DND-41 (cell line): ENCODE measurements at regions not wholly inside any gene's neighbourhood (a gene's known extent, or its start where the extent isn't known, plus 50 kb on each side); places are given as distances from the start of the nearest gene placed in this dataset.

Source experiments
- ATAC-seq: fragments of 200-7000 bp; cut with Tn5 transposase; 3 replicates; pipeline ENCODE4 v1.9.1; 2021; ENCODE audit warnings: low read depth; ENCODE audit not compliant: insufficient read depth
- DNase-seq: peaks from one replicate; pipeline ENCODE4 v3.0.0-alpha.2; 2020
- H2AFZ ChIP-seq: 2 replicates; pipeline ENCODE4 v1.6.0; 2012; ENCODE audit warnings: low read depth, low read length
- H3K27ac ChIP-seq: 2 replicates; pipeline ENCODE4 v1.5.1; 2012; ENCODE audit warnings: low read length, inconsistent platforms
- H3K27me3 ChIP-seq: fragments of 200-600 bp; sonication (generic); 2 replicates; pipeline ENCODE4 v1.6.0; 2012; ENCODE audit warnings: low read length, mild to moderate bottlenecking, inconsistent platforms; ENCODE audit not compliant: insufficient read depth, poor library complexity
- H3K36me3 ChIP-seq: 2 replicates; pipeline ENCODE4 v1.5.1; 2012; ENCODE audit warnings: low read length, inconsistent platforms; ENCODE audit not compliant: insufficient read depth
- H3K4me1 ChIP-seq: 2 replicates; pipeline ENCODE4 v1.5.1; 2012; ENCODE audit warnings: mild to moderate bottlenecking, low read length; ENCODE audit not compliant: insufficient read depth
- H3K4me2 ChIP-seq: 2 replicates; pipeline ENCODE4 v1.6.0; 2012; ENCODE audit warnings: mild to moderate bottlenecking, moderate library complexity, low read length, inconsistent platforms; ENCODE audit not compliant: insufficient read depth
- H3K4me3 ChIP-seq, 2 experiments: fragments of 200-600 bp in 1 of 2; shearing (Covaris generic) in 1 of 2; 2 replicates each; pipeline ENCODE4 v1.5.1; 2012 to 2016; ENCODE audit warnings: inconsistent platforms in 2 of 2, low read length in 2 of 2, mild to moderate bottlenecking in 2 of 2, low read depth in 1 of 2, moderate library complexity in 1 of 2
- H3K79me2 ChIP-seq: 2 replicates; pipeline ENCODE4 v1.6.0; 2012; ENCODE audit warnings: low read length, inconsistent platforms; ENCODE audit not compliant: insufficient read depth
- H3K9ac ChIP-seq: 2 replicates; pipeline ENCODE4 v1.6.0; 2012; ENCODE audit warnings: low read depth, mild to moderate bottlenecking, inconsistent platforms, low read length, moderate library complexity
- H3K9me3 ChIP-seq: 2 replicates; pipeline ENCODE4 v1.5.1; 2012; ENCODE audit warnings: low read length, moderate library complexity, mild to moderate bottlenecking, inconsistent platforms; ENCODE audit not compliant: insufficient read depth, severe bottlenecking
- H4K20me1 ChIP-seq: 2 replicates; pipeline ENCODE4 v1.6.0; 2012; ENCODE audit warnings: low read length; ENCODE audit not compliant: insufficient read depth
- CTCF ChIP-seq: IDR thresholded peaks from 2 replicates; pipeline ENCODE4 v1.5.1; 2012; ENCODE audit warnings: borderline replicate concordance, low read length, moderate library complexity, mild to moderate bottlenecking; ENCODE audit not compliant: poor library complexity, severe bottlenecking; ENCODE audit errors: extremely low read depth
- EZH2 ChIP-seq: IDR thresholded peaks from 3 replicates; pipeline ENCODE4 v1.6.1; 2012; ENCODE audit warnings: borderline replicate concordance, low read depth, mild to moderate bottlenecking, moderate library complexity, low read length, inconsistent platforms; ENCODE audit not compliant: severe bottlenecking

- no peaks in the 10 kb centered on the region for H4K20me1 ChIP-seq
- H3K9ac ChIP-seq = no peak overlapping the region
- no peak overlapping the region for H3K4me3 ChIP-seq
- DNase-seq (no peak), ATAC-seq (no peak)
- TF ChIP-seq CTCF (no peak), EZH2 (no peak)
- H3K27ac ChIP-seq = no peak overlapping the region
- no peak overlapping the region for H3K4me2 ChIP-seq
- H3K9me3 ChIP-seq = no peaks in the 10 kb centered on the region
- H3K27me3 ChIP-seq = no peaks in the 10 kb centered on the region
- no peaks in the 10 kb centered on the region for H3K4me1 ChIP-seq
- H3K36me3 ChIP-seq = no peaks in the 10 kb centered on the region
- no peak overlapping the region for H2AFZ ChIP-seq
- H3K79me2 ChIP-seq = no peaks in the 10 kb centered on the region
Measured at GRCh38 chr18:38321262-38321661, 755.7 kb upstream of the CELF4 start.

- no peak overlapping the region for H3K27ac ChIP-seq
- no peaks in the 10 kb centered on the region for H3K27me3 ChIP-seq
- no peak overlapping the region for H3K4me3 ChIP-seq
- H3K9me3 ChIP-seq = no peaks in the 10 kb centered on the region
- no peak overlapping the region for H3K9ac ChIP-seq
- DNase-seq (no peak), ATAC-seq (no peak)
- H3K4me2 ChIP-seq = no peak overlapping the region
- no peaks in the 10 kb centered on the region for H4K20me1 ChIP-seq
- TF ChIP-seq EZH2 (no peak), CTCF (no peak)
- no peaks in the 10 kb centered on the region for H3K4me1 ChIP-seq
- no peaks in the 10 kb centered on the region for H3K36me3 ChIP-seq
- H2AFZ ChIP-seq = no peak overlapping the region
- H3K79me2 ChIP-seq = no peaks in the 10 kb centered on the region
Measured at GRCh38 chr18:38318416-38318815, 752.8 kb upstream of the CELF4 start.

GRCh38 chr18:38313831-38314230, 748.2 kb upstream of the CELF4 start:
- no peak overlapping the region for H3K27ac ChIP-seq
- no peak overlapping the region for H3K4me3 ChIP-seq
- no peak for TF ChIP-seq CTCF
- TF ChIP-seq EZH2 = no peak
- no peak for DNase-seq
- no peaks in the 10 kb centered on the region for H3K36me3 ChIP-seq
- H3K4me1 ChIP-seq = no peaks in the 10 kb centered on the region
- H3K4me2 ChIP-seq = no peak overlapping the region
- no peaks in the 10 kb centered on the region for H3K27me3 ChIP-seq
- no peak overlapping the region for H2AFZ ChIP-seq
- H3K9ac ChIP-seq = no peak overlapping the region
- no peaks in the 10 kb centered on the region for H4K20me1 ChIP-seq
- H3K9me3 ChIP-seq = no peaks in the 10 kb centered on the region
- ATAC-seq = no peak
- no peaks in the 10 kb centered on the region for H3K79me2 ChIP-seq

- Histone ChIP-seq H3K9me3 (no peaks in the 10 kb centered on the region), H4K20me1 (no peaks in the 10 kb centered on the region), H3K27me3 (no peaks in the 10 kb centered on the region), H2AFZ (no peak overlapping the region), H3K4me3 (no peak overlapping the region), H3K9ac (no peak overlapping the region), H3K36me3 (no peaks in the 10 kb centered on the region), H3K4me1 (no peaks in the 10 kb centered on the region), H3K27ac (no peak overlapping the region), H3K4me2 (no peak overlapping the region), H3K79me2 (no peaks in the 10 kb centered on the region)
- TF ChIP-seq CTCF = no peak
- TF ChIP-seq EZH2 = no peak
- DNase-seq (no peak), ATAC-seq (no peak)
Measured at GRCh38 chr18:38312532-38312931, 746.9 kb upstream of the CELF4 start.
